ENCODE measurements at regions not wholly inside any gene's neighbourhood (a gene's known extent, or its start where the extent isn't known, plus 50 kb on each side); places are given as distances from the start of the nearest gene placed in this dataset.

- TF ChIP-seq EP300 (IDR thresholded peaks at IDR 0.05) (no peak), POLR2A (IDR thresholded peaks at IDR 0.05) (no peak), POLR2AphosphoS5 (IDR thresholded peaks at IDR 0.05) (no peak), CTCF (IDR thresholded peaks at IDR 0.05) (no peak)
Measured at GRCh38 chr21:22154579-22155274, 1156.5 kb downstream of the NCAM2 start.

All from upper lobe of left lung (tissue), 4 donors.